B cell (primary cell): ENCODE measurements at regions not wholly inside any gene's neighbourhood (a gene's known extent, or its start where the extent isn't known, plus 50 kb on each side); places are given as distances from the start of the nearest gene placed in this dataset.

ENCODE experiments used
- CTCF ChIP-seq: fragments of 200-600 bp; IDR thresholded peaks from one replicate; pipeline ENCODE4 v1.8.0; 2022; ENCODE audit warnings: antibody characterized with exemption, mild to moderate bottlenecking
- EZH2 ChIP-seq: IDR thresholded peaks from 2 replicates; pipeline ENCODE4 v1.6.1; 2012; ENCODE audit warnings: borderline replicate concordance, low read depth, mild to moderate bottlenecking, moderate library complexity, low read length; ENCODE audit not compliant: insufficient read depth, poor library complexity, severe bottlenecking

GRCh38 chr14:30240685-30241084, 313.0 kb upstream of the PRKD1 start:
- no peak for TF ChIP-seq CTCF
- no peak for TF ChIP-seq EZH2
